NCI-H1436 (cell line): ENCODE measurements at regions not wholly inside any gene's neighbourhood (a gene's known extent, or its start where the extent isn't known, plus 50 kb on each side); places are given as distances from the start of the nearest gene placed in this dataset.
"Not testable (repeated sequence)": the region's sequence is repeated elsewhere in the genome, so short reads cannot be mapped to it uniquely, and the experiment has no call there.

Source experiments
- DNase-seq: peaks from one replicate; lab custom pipeline; 2025; lab: John Stamatoyannopoulos, UW

DNA sequence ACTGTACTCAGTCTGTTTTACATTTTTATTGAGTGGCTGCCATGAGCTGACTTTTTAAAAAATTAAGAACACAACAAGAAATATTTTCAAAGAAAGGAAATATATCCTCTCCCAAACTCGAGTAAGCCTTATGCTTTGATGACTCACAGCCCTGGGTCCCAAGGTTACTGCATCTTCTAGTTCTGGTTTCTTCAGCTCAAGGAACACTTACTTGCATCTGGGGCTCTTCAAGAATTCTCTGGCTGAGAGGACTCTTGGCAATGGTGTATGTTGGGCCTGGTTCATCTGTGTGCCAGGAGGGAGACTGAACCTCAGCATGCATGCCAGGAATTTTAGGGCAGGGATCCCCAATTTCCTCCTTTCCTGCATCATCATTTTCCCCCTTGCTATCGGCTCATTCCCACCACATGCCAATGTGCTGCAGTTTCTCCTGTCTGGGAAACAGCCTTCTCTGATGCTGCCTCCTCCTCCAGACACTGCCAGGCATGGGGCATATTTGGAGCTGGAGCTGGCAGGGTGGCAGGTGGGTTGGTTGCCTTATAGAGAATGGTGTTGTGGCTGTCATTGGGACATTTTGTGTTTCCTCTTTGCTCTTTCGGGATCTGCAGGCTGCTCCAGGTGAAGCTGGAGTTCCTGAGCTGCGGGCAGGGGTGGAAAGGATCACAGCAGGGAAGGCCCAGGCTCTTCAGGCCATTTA is 192.2 kb upstream of the HS6ST1 start:
- DNase-seq = no peak

DNA sequence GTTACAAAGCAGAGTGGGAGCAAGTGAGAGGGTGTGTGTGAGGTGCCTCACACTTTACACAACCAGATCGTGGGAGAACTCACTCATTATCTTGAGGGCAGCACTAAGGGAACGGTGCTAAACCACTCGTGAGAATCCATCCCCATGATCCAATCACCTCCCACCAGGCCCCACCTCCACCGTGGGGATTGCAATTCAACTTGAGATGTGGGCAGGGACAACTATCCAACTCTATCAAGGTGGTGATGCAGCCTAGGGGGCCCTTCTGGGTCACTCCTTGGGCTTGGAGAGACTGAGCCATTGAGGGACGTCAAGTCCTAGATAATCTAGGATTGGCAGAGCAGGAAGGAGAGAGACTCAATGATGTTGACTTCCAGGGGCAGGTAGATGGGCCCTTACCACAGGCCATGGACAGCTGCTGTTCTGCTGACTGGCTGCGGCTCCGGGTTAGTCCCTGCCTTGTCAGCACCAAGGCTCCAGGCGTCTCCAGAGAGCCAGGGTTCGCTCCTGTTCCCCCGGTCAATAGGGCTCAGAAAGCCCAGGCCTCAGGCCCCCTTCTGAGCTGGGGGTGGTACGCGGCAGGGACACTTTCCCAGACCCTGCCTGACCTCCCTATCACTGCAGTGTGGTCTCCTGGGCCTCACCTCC is 193.2 kb upstream of the HS6ST1 start:
- no peak for DNase-seq

DNA sequence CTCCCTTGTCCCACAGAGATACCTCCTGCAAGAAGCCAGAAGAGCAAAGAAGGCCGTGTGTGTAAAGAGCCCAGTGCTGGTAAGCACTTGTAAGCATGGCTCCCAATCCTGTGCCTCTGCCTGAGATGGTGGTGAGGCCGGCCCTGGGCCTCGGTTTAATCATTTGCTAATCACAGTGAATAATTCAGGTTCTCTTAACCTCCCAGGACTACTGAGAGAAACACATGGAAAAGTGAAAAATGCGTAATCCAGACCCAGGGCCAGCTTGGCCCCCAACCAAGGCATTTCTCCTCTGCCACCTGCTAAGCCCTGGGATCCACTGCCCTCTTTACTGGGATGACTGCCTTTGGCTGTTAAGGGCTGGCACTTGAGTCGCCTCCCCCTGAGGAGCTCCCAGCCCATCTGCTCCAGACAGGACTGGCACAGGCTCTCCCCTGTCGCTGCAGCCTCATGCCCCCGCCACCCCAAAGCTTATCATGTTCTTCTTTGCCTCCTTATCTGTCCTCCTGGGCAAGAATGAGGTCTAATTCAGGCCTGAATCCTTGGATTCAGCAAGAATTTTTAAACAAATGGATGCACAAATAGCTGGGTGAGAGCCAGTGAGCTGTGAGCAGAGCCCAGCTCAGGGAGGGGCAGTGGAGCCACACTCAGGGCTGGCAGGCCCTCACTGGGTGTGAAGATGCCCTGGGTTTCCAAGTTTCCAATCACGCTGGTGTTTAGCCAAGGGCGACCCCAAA is 193.9 kb upstream of the HS6ST1 start:
- no peak for DNase-seq

DNA sequence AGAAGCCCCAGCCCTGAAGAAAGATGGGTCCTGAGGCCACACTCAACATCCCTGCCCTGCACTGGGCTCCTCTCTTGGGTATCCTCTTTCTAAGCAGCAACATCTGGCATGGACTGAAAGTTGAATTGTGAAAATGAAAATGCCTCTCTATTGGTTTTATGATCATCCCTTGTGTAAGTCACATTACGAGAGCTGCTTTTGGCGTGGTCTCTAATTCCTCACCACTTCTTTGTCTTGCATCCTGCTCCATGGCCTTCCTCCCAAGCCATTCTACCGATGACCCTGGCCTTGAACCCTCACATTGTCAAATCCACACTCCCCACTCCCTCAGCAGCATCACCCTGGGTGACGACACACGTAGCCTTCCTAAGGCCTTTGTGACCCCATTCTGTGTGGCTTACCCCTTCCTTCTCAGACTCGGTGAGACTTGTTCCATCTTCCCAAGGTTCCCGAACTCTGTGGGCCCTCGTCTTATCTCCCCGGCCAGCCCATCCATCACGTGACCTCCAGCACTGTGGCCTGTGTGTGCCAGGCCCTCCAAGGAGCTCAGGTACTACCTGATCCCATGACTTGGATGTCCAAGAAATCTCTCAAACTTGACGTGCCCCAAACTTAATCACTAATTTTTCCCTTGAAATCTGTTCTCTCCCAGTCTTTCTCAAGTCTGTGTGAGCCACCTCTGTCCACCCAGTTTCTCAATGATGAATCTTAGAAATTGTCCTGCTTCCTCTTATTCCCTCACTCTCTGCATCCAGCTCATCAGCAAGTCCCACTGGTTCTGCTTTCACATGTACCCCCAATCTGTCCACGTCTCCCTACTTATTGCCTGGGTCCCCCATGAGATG is 194.7 kb upstream of the HS6ST1 start:
- DNase-seq = no peak

DNA sequence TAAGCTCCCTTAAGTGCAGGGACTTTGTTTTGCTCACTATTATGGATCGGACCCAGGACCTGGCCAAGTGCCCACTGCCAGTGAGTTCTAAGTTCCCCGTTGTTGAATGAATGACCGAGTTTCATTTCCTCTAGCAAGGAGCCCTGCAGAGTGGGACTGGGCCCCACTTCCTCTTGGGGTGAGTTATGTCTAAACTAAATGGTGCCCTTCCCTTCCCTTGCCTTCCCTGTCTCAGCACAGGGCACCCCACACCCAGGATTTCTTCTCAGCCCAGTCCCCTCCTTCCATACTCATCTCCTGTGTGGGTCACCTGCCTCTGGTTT is 195.3 kb upstream of the HS6ST1 start:
- DNase-seq = no peak

DNA sequence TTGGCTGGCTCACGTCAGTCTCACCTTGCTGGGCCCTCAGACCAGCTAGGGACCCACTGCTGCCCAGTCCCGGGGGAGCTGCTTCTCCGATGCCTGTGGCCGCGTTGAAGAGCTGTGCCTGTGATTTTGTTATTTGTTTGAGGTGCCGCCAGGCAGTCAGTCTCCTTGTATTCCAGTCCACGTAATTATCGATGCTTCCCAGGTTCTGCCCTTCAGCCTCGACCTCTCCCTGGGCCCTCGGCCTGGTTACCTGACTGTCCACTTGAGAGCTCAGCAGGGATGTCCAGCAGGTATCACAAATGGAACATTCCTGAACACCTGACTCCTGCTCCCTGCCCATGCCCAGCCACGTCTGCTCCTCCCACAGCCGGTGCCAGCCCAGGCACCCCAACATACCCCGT is 195.9 kb upstream of the HS6ST1 start:
- no peak for DNase-seq

DNA sequence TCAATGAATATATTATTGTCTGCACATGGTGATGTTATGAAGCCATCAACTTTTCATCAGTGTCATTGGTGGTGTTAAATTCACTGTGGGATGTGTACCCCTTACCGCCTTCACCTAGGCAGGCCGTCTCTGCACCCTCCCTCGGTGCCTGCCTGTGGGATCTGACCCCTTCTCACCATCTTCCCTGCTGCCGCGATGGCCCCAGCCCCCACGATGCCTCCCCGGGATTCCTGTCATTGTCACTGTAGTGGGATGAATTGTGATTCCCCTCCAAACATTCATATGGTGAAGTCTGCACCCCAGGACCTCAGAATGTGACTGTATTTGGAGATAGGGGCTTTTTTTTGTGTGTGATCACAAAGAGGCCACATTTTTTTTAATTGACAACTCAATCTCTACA is 198.3 kb upstream of the HS6ST1 start:
- no peak for DNase-seq

DNA sequence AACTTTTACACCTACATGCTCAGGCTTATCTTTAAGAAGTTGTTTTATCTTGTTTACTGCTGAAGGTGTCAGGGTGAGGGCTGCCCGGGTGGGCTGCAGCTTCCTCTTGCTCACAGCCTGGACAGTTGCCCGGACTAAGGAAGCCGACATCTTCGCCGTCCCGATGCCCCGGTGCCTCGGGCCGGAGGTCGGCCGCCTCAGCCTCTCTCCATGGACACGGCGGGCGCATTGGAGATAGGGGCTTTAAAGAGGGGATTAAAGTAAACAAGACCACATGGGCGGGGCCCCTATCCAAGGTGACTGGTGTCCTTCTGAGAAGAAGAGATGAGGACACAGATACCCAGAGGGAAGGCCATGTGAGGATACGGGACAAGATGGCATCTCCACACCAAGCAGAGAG is 200.4 kb upstream of the HS6ST1 start:
- not testable (repeated sequence) for DNase-seq

DNA sequence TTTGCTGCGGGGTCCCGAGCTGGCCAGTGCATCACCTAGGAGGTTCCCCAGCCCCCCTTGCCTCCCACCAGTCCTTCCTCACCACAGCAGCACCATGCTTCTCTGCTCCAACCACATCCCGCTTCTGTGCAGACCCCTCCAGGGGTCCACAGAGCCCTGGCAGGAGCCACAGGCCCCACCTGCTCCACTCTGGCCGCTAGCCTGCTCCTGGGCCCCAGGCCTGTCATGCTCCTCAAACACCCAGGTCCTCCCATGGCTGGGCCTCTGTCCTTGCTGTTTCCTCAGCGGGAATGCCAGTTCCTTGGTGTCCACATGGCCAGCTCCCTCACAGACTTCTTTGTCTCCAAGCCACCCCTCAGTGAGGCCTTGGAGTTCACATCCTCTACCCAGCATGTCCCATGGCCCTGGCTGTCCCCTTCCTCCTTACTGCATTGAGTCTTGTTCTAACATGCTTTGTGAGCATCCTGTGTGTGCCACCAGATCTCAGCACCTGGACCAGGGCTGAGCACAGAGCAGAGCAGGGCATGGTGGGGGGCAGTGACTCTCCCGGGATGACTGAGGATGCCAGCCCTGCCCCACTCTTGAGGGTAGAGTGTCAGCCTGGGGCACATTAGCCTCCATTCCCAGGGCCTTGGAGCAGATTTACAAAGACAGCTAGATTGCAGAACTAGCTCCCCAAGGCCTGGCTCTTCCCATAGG is 201.0 kb upstream of the HS6ST1 start:
- no peak for DNase-seq

DNA sequence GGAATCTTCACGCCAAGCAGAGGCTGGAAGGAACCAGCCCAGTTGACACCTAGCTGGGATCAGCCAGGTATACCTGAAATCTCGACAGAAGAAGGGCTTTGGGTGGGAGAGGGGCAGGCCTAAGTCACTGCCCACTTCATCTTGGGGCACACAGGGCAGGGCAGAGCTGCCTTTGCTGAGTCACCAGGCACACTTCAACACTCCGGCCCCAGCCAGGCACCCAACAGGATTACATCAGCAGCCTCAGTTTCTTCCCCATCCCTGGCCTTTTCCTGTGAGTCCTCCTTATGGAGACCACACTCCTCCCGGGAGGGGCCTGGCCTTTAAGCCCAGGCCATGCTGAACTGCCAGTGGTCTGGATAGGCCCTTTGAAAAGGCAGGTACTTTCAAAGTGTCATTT is 201.7 kb upstream of the HS6ST1 start:
- DNase-seq = no peak

DNA sequence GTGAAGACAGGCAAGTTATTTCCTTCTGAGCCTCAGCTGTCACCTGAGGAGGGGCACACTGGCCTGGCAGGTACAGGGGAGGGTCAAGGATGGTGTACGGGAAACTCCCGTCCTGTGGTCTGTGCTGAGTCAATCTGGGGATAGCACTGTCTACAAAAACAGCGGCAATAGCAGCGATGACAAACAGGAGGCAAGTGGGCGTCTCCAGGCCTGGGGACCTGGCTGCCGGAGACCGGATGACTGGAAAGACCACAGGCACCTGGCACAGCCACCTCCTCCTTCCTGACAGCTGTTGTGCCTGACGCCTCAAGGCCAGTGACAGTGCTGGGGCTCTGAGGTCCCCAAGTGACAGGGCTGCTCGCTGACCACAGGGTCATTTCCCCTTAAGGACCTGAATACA is 202.1 kb upstream of the HS6ST1 start:
- no peak for DNase-seq

DNA sequence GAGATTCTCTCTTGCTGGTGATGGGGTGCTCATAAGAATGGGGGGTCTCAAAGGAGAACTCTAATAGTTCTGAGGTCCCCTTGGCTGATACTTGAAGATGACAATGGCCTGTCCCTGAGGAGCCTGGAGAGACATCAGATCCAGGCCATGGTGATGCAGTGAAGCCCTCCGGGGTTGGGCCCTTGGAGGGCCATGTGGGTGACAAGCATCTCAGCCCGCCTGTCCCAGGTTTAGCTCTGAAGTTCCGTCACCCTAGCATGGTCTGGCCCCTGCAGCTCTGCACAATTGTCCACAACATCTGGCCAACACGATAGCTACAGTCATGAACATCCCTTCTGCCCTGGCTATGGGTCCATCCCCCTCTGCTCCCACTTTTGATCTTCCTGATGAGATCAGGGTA is 202.8 kb upstream of the HS6ST1 start:
- no peak for DNase-seq

DNA sequence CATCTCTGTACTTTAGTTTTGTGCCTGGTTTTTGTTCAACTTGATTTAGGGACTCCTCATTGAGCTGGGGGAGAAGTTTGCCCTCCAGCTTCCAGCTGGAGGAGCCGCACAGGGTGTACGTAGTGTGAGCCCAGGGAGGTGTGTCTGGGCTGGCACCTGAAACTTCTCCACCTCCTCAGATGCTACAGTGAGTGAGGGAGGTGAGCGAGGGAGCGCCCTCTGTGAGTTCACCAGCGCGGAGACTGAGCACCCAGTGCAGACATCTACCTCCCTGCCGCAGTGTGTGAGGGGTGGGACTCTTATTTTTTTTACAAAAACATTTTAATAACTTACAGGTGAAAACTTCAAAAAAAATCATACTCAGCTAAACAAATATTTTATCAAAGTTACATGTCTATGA is 204.2 kb upstream of the HS6ST1 start:
- no peak for DNase-seq

DNA sequence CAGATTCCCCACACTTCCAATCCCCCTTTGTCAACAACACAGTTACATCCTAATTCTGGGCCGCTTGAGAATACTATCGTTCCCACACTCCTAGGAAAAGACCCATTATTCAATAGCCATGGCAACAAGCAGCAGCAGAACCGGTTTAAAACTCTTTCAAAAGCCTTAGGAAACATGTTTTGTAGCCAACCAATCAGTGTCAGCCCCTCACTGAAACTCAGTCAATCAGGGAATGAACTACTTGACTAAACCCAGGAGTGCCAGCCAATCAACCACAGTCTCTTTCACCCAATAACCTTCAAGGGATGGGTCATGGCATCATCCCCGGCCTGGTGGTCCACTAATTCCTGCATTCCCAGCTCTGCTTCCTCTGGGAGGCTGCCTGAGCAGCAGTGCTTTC is 204.8 kb upstream of the HS6ST1 start:
- no peak for DNase-seq

DNA sequence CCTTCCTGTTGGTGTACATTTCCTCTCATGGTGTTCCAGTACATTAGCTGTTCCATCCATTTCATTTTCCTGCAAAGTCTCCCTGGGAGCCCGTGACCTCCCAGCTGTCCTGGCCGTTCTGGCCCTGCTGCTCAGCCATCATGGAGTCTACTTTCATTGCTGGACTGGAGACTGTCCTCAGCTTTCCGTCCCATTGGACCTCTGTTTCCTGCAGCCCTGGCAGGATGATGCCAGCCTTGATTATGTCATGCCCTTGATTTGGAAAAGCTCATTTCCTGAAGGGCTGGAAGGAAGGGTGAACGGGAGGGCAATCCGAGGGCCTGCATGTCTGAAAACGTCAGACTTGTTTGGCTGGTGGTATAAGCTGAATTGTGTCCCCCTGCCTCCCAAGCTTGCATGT is 205.5 kb upstream of the HS6ST1 start:
- DNase-seq = no peak

DNA sequence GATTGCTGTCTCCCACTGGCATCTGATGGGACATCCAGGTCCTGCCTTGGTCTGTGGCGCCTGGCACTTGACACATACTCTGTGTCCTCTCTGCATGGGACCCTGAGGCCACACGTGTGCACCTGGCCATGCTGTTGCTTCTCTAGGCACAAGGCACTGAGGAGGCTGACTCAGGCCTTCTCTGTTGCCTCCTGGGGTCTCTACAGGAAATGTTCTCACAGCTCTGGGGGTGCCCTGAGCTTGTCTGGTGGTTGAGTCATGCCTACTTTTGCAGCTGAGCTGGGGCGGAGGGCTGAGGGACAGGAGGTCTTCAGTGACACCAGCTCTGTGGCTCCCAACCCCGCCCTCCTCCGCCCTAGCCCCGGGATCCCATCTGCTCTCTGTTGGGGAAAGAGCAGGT is 207.0 kb upstream of the HS6ST1 start:
- DNase-seq = no peak

DNA sequence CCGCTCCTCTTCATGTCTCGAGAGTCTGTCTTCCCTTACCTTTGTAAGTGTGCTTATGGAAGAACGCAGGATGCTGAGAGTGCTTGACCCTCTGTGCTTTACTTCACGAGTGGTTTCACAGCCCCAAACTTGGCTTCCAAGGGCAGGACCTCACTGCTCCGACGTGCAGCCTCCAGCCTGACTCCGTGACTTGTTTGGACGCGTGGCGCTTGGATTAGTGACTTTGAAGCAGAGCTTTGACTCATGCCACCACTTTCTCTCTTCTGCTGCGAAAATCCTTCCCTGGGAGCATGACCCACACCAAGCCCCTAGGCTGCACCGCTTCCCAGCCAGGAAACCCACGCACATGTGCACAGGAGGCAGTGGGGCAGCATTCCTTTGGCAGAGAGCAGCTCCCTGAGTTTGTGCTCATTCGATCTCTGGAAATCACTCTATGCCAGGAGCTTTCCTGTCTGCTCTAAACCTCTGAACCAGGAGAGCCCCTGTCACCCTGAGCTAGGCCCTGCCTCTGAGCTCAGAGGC is 207.8 kb upstream of the HS6ST1 start:
- no peak for DNase-seq

DNA sequence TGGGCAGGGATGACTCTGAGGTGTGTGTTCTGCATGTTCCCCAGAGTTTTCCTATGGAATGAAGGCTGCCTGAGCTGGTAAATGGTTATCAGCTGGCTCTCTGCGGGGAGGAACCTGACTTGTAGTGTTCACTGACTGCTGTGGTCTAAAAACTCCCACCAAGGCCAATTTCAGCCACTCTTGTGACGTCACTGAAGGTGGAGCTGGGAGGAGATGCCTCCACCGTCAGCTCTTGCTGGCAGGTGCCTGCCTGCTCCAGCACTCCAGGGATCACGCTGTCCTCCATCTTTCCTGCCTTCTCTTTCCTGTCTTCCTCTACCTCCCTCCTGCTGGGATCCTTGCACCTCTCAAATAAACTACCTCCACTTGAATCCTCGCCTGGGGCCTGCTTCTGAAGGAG is 209.5 kb upstream of the HS6ST1 start:
- DNase-seq = no peak

DNA sequence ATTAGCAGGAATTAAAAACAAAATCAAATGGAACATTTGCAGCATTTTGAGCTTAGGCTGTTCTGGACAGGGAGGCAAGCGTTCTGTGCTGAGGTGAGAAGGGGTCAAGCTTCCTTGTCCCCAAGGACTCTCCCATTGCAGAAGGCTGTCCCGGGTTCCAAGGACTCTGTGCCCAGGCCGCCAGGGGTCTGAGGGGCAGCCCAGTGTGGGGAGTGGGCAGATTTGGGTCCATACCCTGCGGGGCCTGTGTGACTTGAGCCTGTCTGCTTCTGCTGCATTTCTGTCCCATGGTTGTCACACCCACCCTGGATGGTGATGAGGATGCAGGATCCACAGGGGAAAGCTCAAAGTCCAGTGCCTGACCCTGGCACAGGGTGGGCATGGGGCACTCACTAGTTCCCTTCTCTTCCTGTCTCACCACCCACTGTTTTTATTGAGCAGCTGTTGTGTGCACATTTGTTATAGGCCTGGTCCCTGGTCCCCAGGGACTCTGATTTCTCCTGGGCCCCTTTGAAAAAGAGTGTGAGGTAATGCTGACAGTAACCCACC is 211.4 kb upstream of the HS6ST1 start:
- no peak for DNase-seq

DNA sequence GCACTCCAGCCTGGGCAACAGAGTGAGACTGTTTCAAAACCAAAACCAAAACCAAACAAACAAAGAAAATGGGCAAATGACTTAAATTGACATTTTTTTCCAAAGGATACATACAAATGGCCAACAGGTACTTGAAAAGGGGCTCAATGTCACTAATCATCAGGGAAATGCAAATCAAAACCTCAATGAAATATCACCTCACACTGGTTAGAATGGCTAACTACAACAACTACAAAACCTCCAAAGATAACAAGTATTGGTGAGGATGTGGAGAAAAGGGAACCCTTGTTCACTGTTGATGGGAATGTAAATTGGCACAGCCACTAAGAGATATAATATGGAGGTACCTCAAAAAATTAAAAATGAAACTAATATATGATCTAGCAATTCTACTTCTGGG is 213.2 kb upstream of the HS6ST1 start:
- no peak for DNase-seq

DNA sequence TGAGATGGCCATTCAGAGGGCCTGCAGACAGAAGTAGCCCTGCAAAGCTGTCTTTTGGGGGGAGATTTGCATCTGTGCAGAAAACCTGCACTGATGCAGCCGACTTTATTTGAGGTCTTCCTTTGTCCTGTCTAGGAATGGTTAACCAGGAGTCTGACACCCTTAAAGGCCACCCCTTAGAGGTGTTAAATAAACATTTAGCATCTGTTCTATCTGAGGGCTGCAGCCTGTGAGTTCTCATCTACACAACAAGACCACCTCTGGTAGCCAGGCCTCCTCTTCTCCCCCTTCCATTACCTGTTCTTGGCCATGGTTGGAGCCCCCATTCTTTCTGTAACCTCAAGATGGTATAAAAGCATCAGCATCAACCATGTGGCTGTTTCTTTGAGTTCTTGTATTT is 214.4 kb upstream of the HS6ST1 start:
- DNase-seq = no peak
